NCI-H460 (cell line): ENCODE measurements at regions not wholly inside any gene's neighbourhood (a gene's known extent, or its start where the extent isn't known, plus 50 kb on each side); places are given as distances from the start of the nearest gene placed in this dataset.

Source experiments
- small RNA-seq, 2 experiments: library from RNA; depleted of rRNA; stranded (forward); fragments of <200 nt; gene quantifications; one replicate each; pipeline ENCODE3, GENCODE V24; 2014

Small RNA genes in the stretch of these regions (small RNA-seq; reads per million reads assigned to genes)
- 0 reads per million in 2 experiments for gene AC111193.1
